CD4-positive, alpha-beta T cell treated with Interleukin-6 for 4 hours (primary cell): ENCODE measurements at regions not wholly inside any gene's neighbourhood (a gene's known extent, or its start where the extent isn't known, plus 50 kb on each side); places are given as distances from the start of the nearest gene placed in this dataset.

Source experiments
- DNase-seq: peaks from one replicate; pipeline ENCODE4 v3.0.0-alpha.2; 2020; ENCODE audit warnings: mixed read lengths

DNA sequence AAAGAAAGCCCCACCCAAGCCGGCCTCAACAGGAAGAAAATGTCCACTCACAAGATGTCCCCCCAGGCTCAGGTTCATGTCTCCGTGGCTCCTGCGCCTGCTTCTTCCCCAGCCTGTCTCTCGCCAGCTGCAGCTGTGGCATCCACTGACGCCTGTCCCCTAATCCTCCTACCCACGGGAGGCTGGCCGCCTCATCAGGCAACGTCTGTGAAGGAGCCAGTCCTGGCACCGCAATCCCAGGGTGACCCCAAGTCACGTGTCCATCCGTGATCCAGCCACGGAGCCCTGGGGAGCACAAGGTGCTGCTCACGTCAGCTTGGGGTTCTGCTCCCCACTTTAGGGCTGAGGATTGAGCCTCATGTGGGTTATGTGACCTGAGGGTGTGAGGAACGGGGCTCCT, 640.3 kb downstream of the CDH26 start:
- no peak for DNase-seq

DNA sequence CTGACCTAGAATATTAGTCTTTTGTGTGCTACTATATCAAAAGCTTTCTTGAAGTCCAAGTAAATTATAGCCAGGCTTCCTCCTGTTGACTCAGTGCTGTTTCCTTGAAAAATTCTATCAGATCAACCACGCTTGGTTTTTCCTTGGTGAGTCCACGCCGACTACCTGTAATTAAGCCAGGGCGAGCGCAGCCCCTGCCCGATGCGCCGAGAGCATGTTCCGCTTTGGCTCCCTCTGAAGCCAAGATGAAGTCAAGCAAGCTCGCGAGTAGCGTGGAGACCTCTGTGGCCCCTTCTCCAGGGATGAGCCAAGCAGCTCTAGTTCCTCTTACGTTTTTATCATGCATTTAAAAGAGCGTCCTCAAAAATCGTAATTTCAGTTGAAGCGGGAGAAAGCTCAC, 641.2 kb downstream of the CDH26 start:
- DNase-seq = no peak

- DNase-seq = no peak
Observed at GRCh38 chr20:60600036-60600435, 641.8 kb downstream of the CDH26 start.

DNA sequence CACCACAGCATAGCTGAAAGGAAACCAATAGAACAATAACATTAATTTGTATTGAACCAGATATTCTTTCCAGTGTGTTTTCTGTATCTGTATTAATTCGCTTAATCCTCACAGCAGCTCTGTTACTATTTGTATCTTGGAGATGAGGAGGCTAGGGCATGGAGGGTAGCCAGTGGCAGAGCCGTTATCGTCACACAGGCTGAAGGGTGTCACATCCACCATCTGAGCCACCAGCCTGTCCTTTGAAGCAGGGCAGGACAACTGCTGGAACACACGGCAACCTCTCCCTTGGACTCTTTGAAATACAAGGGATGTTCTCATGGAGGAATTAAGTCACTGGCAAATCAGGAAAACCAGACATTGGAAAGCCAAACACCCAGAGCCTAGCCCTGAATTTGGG, 628.0 kb upstream of the CDH4 start:
- DNase-seq = no peak

DNA sequence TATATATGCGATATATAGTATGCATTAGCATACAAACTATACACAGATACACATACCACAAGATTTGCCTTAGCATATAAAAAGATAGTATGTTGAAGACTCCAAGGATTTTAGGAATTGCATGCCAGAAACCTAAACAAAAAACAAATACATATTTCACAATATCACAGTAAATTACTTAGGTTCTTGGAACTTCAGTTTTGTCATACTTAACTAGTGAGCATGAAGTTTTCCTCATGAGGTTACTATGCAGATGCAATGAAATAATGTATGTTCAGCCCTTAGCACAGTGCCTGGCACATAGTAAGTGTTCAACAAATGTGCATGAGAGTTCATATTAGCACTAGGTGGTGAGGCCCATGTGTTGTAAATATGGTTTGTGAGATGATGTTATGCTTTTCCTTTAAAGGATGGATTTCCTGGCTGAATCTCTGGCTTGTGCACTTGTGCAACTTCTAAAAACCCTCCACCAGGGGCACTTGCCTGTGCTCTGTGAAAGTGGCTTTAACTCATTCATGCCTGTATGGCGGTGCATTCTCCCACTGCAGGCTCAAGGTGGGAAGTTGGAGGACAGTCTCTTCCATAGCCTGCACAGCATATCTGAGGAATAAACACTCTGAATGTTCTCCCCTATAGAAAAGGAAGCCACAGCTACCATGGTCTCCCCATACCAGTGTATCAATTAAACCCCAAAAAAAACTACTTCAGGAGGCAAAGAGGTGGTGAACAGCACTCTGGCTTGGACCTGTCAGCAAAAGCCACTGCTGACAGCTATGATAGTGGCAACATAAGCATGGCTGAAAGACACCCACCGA, 624.1 kb upstream of the CDH4 start:
- DNase-seq = no peak

DNA sequence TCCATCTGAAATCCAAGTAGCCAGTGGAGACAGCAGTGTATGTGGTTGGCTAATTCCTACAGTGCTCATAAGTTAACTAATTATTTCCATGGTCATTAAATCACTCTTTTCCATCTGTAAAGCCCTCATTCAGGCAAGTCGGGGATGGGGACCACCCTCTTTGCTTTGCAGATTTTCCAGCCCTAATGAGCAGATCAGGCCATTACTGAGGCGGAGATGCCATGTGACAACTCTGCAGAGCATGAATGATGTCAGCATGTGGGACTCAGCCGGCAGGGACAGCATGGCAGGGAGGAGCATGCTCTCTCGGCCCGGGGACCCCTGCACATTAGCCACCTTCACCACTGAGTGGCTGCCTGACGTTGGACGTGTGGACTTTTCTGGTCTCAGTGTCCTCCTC, 623.3 kb upstream of the CDH4 start:
- DNase-seq = no peak

DNA sequence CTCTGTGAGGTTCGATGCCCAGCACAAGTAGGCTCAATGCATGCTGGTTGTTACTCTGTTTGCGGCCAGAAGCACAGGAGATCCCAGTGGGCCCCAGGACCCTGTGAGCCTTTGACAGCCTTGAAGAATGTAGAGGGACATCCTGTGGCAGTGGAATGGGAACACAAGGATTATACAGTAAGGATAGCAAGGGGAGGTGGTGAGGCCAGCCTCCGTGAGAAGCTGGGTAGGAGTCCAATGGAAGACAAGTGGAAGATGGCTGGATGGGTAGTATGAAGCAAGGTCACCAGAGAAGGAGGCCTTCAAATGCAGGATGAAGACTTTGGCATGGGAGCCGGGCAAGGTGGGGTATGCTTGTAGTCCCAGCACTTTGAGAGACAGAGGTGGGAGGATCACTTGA, 622.9 kb upstream of the CDH4 start:
- no peak for DNase-seq

GRCh38 chr20:60630609-60631008, 621.5 kb upstream of the CDH4 start:
- no peak for DNase-seq

GRCh38 chr20:60631585-60632287, 620.3 kb upstream of the CDH4 start:
- DNase-seq = no peak

GRCh38 chr20:60632391-60633262, 619.4 kb upstream of the CDH4 start:
- DNase-seq = no peak

- DNase-seq = no peak
Observed at GRCh38 chr20:60634491-60635172, 617.4 kb upstream of the CDH4 start.

- no peak for DNase-seq
Observed at GRCh38 chr20:60636417-60636816, 615.6 kb upstream of the CDH4 start.

DNA sequence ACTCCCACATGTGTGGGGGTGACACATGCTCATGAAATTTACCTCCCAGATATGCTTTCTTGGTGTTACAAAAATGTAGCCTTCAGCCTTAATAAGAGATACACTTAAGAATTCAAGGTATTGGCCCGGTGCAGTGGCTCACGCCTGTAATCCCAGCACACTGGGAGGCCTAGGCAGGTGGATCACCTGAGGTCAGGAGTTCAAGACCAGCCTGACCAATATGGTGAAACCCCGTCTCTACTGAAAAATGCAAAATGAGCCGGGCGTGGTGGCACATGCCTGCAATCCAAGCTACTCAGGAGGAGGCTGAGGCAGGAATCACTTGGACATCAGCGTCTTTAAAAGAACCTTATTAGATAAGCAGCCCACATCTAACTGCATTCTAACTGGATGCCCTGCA, 614.3 kb upstream of the CDH4 start:
- DNase-seq = no peak

DNA sequence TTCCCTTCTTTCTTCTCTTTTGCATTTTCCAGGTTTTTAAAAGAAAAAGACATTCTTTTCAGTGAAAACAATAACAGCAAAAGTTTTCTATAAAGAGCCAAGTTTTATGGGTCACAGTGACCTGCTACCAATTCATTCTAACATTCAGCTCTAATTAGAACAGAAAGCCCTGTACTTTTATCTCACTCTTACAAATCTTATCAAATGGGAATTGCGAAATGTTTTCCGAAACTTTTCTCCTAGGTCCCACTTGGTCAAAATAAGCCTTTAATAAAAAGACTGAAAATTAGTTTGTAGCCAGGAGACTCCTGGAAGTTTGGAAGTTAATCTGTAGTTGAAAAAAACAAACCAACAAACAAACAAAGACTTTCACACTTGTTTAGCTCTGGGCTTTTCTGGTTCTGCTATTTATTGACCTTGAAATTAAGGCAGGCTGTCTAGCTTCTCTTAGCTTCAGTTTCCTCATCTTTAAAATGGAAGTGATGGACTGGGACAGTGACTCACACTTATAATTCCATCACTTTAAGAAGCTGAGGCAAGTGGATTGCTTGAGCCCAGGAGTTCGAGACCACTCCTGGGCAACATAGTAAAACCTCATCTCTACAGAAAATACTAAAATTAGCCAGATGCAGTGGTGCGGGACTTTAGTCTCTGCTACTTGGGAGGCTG, 613.5 kb upstream of the CDH4 start:
- no peak for DNase-seq

DNA sequence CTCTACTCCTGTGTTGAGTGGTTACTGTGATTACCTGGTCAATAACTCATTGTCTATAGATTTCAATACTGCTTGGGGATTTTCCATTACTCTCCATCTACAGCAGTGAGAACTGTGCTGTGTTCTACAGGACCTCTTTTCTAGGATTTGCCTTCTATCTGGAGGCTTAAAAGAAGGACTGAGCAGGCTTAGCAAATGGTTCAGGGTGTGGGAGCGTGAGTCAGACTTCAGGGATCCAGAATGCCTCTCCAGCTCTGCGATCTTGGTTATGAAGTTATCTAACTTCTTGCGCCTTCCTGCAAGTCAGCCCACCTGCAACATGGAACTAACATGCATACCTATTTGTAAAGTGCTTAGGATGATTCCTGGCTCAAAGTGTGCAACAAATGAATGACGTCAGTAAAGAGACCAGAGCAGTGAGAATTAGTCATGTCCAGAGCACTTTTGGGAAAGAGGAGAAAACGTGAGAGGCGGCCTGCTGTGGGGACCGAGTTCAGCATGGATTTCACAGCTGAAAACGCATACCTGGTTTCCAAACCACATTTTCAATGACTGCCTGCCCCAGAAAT, 610.1 kb upstream of the CDH4 start:
- DNase-seq = no peak

DNA sequence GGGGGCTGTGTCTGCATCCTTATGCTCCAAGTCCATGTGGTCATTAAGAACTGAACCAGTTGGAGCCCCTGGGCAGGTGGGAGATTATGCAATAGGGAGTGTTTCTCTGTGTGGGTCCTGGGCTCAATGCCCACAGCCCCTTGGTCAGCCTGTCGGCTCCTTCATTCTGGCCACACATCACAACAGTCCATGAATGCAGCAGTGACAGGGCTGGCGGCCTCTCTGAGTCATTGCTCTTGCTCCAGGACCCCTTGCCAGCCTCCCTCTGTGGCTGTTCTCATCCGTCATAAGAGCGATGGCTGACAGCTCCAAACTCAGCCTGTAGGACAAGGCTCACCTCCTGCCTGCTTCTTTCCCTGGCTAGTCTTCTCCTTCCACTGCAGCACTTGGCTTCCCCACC, 609.5 kb upstream of the CDH4 start:
- no peak for DNase-seq

DNA sequence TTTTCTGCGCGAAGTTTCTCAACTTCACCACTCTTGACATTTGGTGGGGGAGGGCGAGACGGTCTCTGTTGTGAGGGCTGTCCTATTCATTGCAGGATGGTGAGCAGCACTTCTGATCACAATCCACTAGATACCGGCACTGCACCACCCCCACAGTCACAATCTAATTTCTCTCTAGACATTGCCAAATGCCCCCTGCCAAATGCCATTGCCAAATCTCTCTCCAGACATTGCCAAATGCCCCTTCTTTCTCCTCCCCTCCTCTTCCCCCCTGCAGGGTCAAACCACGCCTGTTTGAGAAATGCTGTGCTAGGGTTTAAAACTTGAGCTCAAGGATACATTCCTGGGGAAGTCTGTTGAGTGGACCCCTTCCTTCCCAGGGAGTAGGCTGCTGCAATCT, 603.5 kb upstream of the CDH4 start:
- DNase-seq = no peak

DNA sequence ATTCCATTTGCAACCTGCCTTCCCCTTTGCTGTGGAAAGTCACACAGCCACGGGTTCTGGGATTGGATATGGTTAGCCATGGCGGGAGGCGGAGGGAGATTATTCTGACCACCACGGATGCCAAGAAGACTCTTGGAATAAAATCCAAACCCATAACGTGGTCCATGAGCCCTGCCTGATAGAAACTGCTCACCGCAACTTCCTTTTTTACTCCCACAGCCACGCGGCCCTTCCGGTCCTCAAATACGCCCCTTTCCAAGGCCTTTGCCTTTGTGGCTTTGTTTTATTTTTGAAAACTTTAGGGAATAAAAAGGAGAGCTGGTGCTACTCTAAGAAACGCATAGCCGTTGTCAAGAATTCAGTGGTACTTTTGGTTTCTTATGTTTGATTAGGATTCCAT, 602.5 kb upstream of the CDH4 start:
- no peak for DNase-seq

GRCh38 chr20:60650087-60650486, 602.0 kb upstream of the CDH4 start:
- DNase-seq = no peak

GRCh38 chr20:60652046-60652445, 600.0 kb upstream of the CDH4 start:
- DNase-seq = no peak

DNA sequence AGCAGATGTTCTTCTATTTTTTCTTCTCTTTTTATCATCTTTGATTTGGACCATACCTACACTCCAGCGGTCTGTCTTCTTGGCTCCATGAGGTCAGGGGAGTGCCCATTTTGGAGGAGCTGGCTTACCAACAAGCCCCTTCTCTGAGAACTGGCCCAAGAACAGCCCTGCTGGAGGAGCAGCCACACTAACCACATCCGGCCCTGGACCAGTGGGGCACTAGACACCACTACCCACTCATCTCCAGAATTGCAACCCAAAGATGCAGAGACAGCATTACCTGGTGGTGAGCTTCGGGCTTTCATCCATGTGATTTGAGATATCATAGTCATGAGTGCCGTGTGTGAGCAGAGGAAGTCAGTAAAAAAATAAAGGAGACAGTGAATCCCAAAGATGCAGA, 599.4 kb upstream of the CDH4 start:
- DNase-seq = no peak
